Thoracic aorta (tissue), 2 donors: ENCODE measurements at regions not wholly inside any gene's neighbourhood (a gene's known extent, or its start where the extent isn't known, plus 50 kb on each side); places are given as distances from the start of the nearest gene placed in this dataset.

Source experiments
- ATAC-seq: fragments of 150-250 bp; one replicate; pipeline ENCODE4 v1.8.0; 2017; ENCODE audit warnings: low read depth; ENCODE audit not compliant: insufficient number of reproducible peaks, low FRiP score
- DNase-seq: peaks from one replicate; pipeline ENCODE4 v3.0.0-alpha.2; 2020; ENCODE audit warnings: low spot score
- H3K27ac ChIP-seq, 2 donors: fragments of 200-600 bp; sonication (generic); 1 replicate in 1 of 2; 2 replicates in 1 of 2; pipeline ENCODE4 v1.5.1; 2016; ENCODE audit warnings: mild to moderate bottlenecking in 2 of 2, moderate library complexity in 2 of 2
- H3K27me3 ChIP-seq: fragments of 200-600 bp; sonication (generic); replicated peaks from 2 replicates; pipeline ENCODE4 v1.6.0; 2016; ENCODE audit warnings: mild to moderate bottlenecking; ENCODE audit not compliant: insufficient read depth
- H3K36me3 ChIP-seq: fragments of 200-600 bp; sonication (generic); one replicate; pipeline ENCODE4 v1.5.1; 2016
- H3K4me1 ChIP-seq, 2 donors: fragments of 200-600 bp; sonication (generic); 1 replicate in 1 of 2; 2 replicates in 1 of 2; pipeline versions ENCODE4 v1.5.1 to v1.6.0; 2016; ENCODE audit warnings: low read depth in 2 of 2, mild to moderate bottlenecking in 1 of 2; ENCODE audit not compliant: control insufficient read depth in 1 of 2
- H3K4me3 ChIP-seq: fragments of 200-600 bp; sonication (generic); 2 replicates; pipeline ENCODE4 v1.5.1; 2016; ENCODE audit warnings: mild to moderate bottlenecking
- H3K9me3 ChIP-seq: fragments of 200-600 bp; sonication (generic); 2 replicates; pipeline ENCODE4 v1.5.1; 2016
- TF ChIP-seq, protein P1 (sequence below): fragments of 200-600 bp; sonication (generic); IDR thresholded peaks from one replicate; pipeline ENCODE4 v1.5.1; 2019; ENCODE audit warnings: antibody characterized with exemption

DNA sequence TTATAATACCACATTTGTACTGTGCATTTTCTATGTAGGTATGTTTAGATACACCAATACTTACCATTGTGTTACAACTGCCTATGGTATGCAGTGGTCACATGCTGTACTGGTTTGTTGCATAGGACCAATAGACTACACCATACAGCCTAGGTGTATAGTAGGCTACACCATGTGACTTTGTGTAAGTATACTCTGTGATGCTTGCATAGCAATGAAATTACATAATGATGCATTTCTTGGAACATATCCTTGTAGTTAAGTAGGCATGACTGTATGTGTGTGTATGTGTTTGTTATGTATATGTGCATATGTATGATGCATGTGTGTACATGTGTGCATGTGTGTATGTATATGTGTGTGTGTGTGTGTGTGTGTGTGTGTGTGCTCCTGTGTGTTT lies 157.6 kb downstream of the TDRD15 start:
- TF ChIP-seq, protein P1, sequence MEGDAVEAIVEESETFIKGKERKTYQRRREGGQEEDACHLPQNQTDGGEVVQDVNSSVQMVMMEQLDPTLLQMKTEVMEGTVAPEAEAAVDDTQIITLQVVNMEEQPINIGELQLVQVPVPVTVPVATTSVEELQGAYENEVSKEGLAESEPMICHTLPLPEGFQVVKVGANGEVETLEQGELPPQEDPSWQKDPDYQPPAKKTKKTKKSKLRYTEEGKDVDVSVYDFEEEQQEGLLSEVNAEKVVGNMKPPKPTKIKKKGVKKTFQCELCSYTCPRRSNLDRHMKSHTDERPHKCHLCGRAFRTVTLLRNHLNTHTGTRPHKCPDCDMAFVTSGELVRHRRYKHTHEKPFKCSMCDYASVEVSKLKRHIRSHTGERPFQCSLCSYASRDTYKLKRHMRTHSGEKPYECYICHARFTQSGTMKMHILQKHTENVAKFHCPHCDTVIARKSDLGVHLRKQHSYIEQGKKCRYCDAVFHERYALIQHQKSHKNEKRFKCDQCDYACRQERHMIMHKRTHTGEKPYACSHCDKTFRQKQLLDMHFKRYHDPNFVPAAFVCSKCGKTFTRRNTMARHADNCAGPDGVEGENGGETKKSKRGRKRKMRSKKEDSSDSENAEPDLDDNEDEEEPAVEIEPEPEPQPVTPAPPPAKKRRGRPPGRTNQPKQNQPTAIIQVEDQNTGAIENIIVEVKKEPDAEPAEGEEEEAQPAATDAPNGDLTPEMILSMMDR, result no peak
- Histone ChIP-seq H3K4me3 (no peak overlapping the region), H3K27ac (no peak overlapping the region), H3K27me3 (no peaks in the 10 kb centered on the region), H3K9me3 (no peaks in the 10 kb centered on the region), H3K36me3 (no peaks in the 10 kb centered on the region), H3K4me1 (peaks cover 0 to 13% of the 10 kb centered on the region in 2 donors)
- DNase-seq (no peak), ATAC-seq (no peak)

DNA sequence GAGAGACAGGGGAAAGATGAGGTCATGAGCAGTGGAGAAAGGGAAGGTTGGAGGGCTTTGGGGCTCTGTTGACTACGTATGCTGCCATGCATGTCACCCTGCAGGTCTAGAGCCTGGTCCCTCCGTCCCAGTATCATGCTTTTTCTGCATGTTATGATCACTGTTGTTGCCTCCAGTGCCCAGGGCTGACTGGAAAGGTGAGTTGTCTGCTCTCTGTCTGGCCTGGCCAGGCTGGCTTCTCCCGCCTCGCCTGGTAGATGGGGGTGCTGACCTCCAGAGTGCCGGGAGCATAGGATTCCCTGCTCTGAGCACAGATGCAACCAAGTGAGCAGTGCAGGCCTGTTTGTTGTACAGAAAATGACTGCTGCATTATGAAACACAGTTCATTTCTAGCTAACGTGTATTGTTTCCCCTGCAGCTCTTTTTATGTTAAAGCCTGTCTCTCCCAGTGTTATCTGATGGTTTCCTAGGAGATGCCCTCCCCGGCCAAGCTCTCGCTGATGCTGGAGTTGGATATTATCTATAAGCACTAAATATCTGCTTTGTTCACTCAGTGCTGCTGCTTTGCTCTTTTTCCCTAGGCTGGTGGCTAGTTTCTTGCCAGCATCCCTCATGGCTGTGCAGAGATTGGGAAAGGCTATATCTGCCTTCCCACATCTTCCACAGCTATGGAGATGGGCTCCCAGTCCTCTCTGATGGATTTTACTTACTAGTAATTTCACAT lies 158.2 kb downstream of the TDRD15 start:
- DNase-seq, result no peak
- H3K36me3 ChIP-seq, result no peaks in the 10 kb centered on the region
- TF ChIP-seq, protein P1, result no peak
- H3K4me1 ChIP-seq, result peaks cover 0 to 7% of the 10 kb centered on the region in 2 donors
- no peaks in the 10 kb centered on the region for H3K27me3 ChIP-seq
- H3K27ac ChIP-seq, result no peak overlapping the region
- no peaks in the 10 kb centered on the region for H3K9me3 ChIP-seq
- H3K4me3 ChIP-seq, result no peak overlapping the region
- ATAC-seq, result no peak

DNA sequence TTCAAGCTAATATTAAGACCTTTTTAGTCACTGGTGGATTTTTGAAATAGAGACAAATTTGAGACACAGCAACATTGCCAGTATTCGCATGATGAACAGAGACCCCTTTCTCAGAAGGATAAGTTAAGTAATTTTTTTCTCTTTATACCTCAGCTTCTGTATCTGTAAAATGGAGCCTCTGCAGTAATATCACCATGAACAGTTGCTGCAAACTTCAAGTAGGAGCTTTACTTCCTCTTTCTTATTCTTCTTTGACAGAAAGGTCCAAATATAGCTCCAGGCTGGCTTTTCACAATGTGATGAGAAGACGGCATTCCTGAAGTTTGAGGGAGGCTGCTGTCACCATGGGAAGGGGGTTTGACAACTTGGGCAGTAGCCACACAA lies 158.7 kb downstream of the TDRD15 start:
- ATAC-seq, result no peak
- TF ChIP-seq, protein P1, result no peak
- Histone ChIP-seq H3K27ac (no peak overlapping the region), H3K36me3 (no peaks in the 10 kb centered on the region), H3K27me3 (no peaks in the 10 kb centered on the region), H3K4me3 (no peak overlapping the region), H3K9me3 (no peaks in the 10 kb centered on the region), H3K4me1 (peaks cover 0 to 7% of the 10 kb centered on the region in 2 donors)
- DNase-seq, result no peak

DNA sequence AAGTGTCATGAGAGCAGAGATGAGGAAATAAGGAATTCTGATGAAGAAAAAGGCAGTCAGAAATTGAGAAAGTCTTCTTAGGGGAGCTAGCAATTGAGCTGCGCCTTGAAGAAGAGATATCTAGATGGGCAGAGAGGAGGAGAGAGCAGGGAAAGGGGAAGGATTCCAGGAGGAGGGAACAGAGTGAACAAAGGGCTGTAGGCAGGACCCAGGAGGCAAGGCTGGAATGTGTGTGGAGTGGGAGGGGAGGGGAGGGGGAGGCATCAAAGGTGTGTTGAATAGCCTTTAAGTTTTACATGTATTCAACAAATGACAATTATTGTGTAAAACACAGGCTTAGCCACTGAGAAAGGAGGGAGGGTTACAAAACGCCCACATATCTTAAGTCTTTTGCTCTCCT lies 164.5 kb downstream of the TDRD15 start:
- ATAC-seq, result no peak
- no peak overlapping the region for H3K4me3 ChIP-seq
- no peaks in the 10 kb centered on the region for H3K9me3 ChIP-seq
- no peak for DNase-seq
- H3K27ac ChIP-seq, result peak overlapping the region in 1 of 2 donors; percentile 58
- peaks cover 11 to 42% of the 10 kb centered on the region in 2 donors for H3K4me1 ChIP-seq
- no peaks in the 10 kb centered on the region for H3K36me3 ChIP-seq
- TF ChIP-seq, protein P1, result no peak
- H3K27me3 ChIP-seq, result no peaks in the 10 kb centered on the region

DNA sequence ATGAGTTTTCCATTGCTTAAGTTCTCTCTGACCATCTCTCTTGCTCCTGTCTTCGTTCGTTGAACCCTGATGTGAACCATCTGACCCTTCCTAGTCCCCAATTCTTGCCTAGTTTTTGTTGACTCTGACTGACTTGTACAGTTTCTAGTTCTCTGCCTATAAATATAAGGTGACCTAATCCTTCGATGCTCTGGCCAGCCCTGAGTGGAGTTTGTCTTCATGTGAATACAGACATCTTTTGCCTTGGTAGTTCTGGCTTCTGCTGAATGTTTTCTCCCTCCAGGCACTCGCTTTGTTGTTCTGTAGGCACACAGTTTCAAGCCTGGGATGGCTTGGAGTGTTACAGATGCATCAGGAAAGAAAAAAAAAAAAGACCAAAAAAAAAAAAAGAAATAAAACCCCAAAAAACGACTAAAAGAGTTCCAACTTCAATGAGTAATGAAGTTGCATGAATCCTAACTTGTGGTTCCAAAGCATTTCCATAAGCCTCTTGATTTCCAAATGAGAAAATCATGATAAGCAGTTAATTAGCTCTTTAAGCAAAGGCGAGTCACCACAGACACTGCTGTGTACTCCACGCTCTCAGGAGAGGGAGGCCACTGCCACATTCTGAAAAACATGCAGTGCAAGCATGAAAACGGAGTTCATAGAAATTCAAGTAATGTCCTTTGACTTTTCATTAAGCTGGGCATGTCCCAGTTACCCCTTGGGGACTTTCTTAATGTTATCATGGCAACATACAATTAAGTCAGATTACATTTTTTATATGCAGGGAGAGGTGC lies 165.2 kb downstream of the TDRD15 start:
- TF ChIP-seq, protein P1, result no peak
- H3K9me3 ChIP-seq, result no peaks in the 10 kb centered on the region
- H3K4me1 ChIP-seq, result peaks cover 11 to 42% of the 10 kb centered on the region in 2 donors
- no peaks in the 10 kb centered on the region for H3K36me3 ChIP-seq
- ATAC-seq, result no peak
- DNase-seq, result no peak
- no peak overlapping the region for H3K4me3 ChIP-seq
- H3K27ac ChIP-seq, result peak overlapping the region in 1 of 2 donors; percentile 58
- H3K27me3 ChIP-seq, result no peaks in the 10 kb centered on the region
